Cerebellar nuclear complex (tissue), 1 donor: ENCODE measurements at regions not wholly inside any gene's neighbourhood (a gene's known extent, or its start where the extent isn't known, plus 50 kb on each side); places are given as distances from the start of the nearest gene placed in this dataset.
"Not testable (repeated sequence)": the region's sequence is repeated elsewhere in the genome, so short reads cannot be mapped to it uniquely, and the experiment has no call there.

Source experiments
- DNase-seq, 2 experiments: peaks; one replicate each; lab custom pipeline; 2025; lab: John Stamatoyannopoulos, UW

GRCh38 chr2:132318481-132318880 is 98.1 kb upstream of the GPR39 start:
- not testable (repeated sequence) for DNase-seq

- not testable (repeated sequence) for DNase-seq
Measured at GRCh38 chr2:132324005-132324404, 92.6 kb upstream of the GPR39 start.

GRCh38 chr2:132332345-132333033 is 84.1 kb upstream of the GPR39 start:
- not testable (repeated sequence) for DNase-seq

GRCh38 chr2:132337135-132337534 is 79.5 kb upstream of the GPR39 start:
- DNase-seq: not testable (repeated sequence)

GRCh38 chr2:132337844-132338243 is 78.8 kb upstream of the GPR39 start:
- not testable (repeated sequence) for DNase-seq

- DNase-seq: peak in 1 of 2 experiments; percentile 59
Measured at GRCh38 chr2:132347041-132347780, 69.4 kb upstream of the GPR39 start.

- peak in 1 of 2 experiments; percentile 32 for DNase-seq
Measured at GRCh38 chr2:132349092-132349687, 67.4 kb upstream of the GPR39 start.

- DNase-seq: not testable (repeated sequence)
Measured at GRCh38 chr2:132351668-132352067, 64.9 kb upstream of the GPR39 start.

- DNase-seq: peak in 1 of 2 experiments; percentile 12
Measured at GRCh38 chr2:132352481-132353001, 64.1 kb upstream of the GPR39 start.

- not testable (repeated sequence) for DNase-seq
Measured at GRCh38 chr2:132353380-132353779, 63.2 kb upstream of the GPR39 start.

GRCh38 chr2:132360964-132361363 is 55.6 kb upstream of the GPR39 start:
- not testable (repeated sequence) for DNase-seq

- DNase-seq: not testable (repeated sequence)
Measured at GRCh38 chr2:132361498-132361897, 55.1 kb upstream of the GPR39 start.

- DNase-seq: not testable (repeated sequence)
Measured at GRCh38 chr2:132363352-132363751, 53.3 kb upstream of the GPR39 start.

- not testable (repeated sequence) for DNase-seq
Measured at GRCh38 chr2:132365963-132366362, 50.6 kb upstream of the GPR39 start.

GRCh38 chr2:132366421-132367180 is 50.0 kb upstream of the GPR39 start:
- no peak for DNase-seq
